H1 (cell line): ENCODE measurements at regions not wholly inside any gene's neighbourhood (a gene's known extent, or its start where the extent isn't known, plus 50 kb on each side); places are given as distances from the start of the nearest gene placed in this dataset.

Experiments used
- CBX8 ChIP-seq: fragments of 300-800, 300-1000 bp; sonication (generic); IDR thresholded peaks from 2 replicates; pipeline ENCODE4 v1.7.1; 2016; ENCODE audit warnings: low read depth, low read length, borderline replicate concordance
- KDM1A ChIP-seq: fragments of 200-600, 300-600 bp; sonication (generic); IDR thresholded peaks from 2 replicates; pipeline ENCODE4 v1.7.1; 2016; ENCODE audit warnings: mild to moderate bottlenecking, low read length, borderline replicate concordance

DNA sequence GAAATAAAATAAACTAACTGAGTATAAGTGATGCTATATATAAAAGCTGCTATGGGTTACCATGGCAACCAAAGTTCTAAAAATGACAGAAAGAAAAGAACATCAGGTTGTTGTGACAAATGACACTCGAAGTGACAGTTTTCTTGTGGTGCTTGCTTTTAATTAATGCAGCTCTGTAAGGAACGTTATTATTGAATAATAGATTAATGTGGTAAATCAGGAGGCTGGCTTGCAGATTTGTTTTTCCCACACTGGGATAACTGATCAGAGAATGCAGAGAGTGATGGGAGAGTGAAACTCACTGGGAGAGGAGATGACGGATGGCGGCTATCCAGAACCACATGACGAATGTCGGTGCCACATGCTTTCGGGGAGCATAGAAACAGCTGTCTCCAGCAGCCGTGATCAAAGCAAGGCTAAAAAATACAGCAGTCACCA, 207.0 kb upstream of the ATP10A start (continued):
- TF ChIP-seq CBX8 (no peak), KDM1A (no peak)
- TF ChIP-seq, all 59 proteins: peak for 0
